Hepatocyte (in vitro differentiated cells): ENCODE measurements at regions not wholly inside any gene's neighbourhood (a gene's known extent, or its start where the extent isn't known, plus 50 kb on each side); places are given as distances from the start of the nearest gene placed in this dataset.

Experiments used
- EZH2 ChIP-seq: fragments of 200-600 bp; sonication (generic); IDR thresholded peaks from 2 replicates; pipeline ENCODE4 v1.6.1; 2016; ENCODE audit warnings: antibody characterized with exemption, mild to moderate bottlenecking, borderline replicate concordance
- EZH2phosphoT487 ChIP-seq: fragments of 200-600 bp; sonication (generic); IDR thresholded peaks from one replicate; pipeline ENCODE4 v1.6.1; 2018; ENCODE audit warnings: antibody characterized with exemption, mild to moderate bottlenecking, low read depth, moderate library complexity; ENCODE audit not compliant: unreplicated experiment, severe bottlenecking

- TF ChIP-seq EZH2phosphoT487 (no peak), EZH2 (no peak)
These were observed 218.4 kb upstream of the MAST4 start for GRCh38 chr5:66377747-66378146.
